Stimulated activated CD4-positive, alpha-beta T cell treated with anti-CD3 and anti-CD28 coated beads, Interleukin-2, amount 100 ng/mL, for 4 hours (primary cell): ENCODE measurements at regions not wholly inside any gene's neighbourhood (a gene's known extent, or its start where the extent isn't known, plus 50 kb on each side); places are given as distances from the start of the nearest gene placed in this dataset.
"Not testable (repeated sequence)": the region's sequence is repeated elsewhere in the genome, so short reads cannot be mapped to it uniquely, and the experiment has no call there.

Experiments used
- DNase-seq: peaks from one replicate; pipeline ENCODE4 v3.0.0-alpha.2; 2020; ENCODE audit warnings: low read depth

DNA sequence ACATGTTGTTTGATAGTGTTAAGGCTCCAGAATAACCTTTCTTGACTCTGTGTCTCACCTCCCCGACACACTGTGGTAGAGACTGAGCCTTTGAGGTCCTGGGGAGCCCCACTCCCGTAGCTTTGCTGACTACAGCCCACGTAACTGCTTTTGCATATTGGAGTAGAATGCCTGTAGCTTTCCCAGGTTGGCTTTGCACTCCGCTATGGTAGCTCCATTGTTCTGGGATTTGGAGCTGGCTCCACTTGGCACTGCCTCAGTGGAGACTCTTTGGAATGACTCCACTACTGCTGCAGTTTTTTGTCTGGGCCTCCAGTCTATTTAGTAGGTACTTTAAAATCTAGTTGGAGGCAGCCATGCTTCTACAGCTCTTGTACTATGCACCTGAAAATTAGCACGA lies 56.2 kb upstream of the ANXA1 start:
- DNase-seq: no peak

DNA sequence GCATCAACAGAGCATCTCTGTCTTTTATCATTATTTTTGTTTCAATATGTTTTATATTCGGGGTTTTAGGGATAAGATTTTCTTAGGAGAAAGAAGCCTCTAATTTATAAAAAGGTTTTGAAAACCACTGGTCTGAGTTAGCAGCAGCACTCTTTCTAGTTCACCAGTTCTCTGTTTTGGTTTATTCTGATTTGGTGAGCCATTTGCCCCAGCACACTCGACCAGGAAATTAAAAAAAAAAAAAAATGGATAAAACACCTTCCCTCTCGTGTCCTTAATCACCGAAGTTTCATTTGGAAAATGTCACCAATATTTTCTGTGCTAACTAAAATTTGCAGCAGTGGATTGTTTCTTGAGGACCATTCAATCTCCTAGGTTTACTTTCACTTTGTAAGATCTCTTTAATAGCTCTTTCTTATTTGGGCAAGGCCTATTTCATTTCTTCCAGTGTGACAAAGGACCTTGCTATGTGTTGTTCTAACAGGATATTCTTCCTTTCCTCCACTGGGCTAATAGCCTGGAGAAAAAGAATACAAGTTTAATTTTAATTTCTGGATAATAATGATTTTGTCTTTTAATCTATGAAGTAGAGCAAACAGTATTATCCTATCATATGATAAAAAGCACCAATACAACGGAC lies 57.8 kb upstream of the ANXA1 start:
- no peak for DNase-seq

GRCh38 chr9:73093016-73093739 lies 58.5 kb upstream of the ANXA1 start:
- DNase-seq: no peak

GRCh38 chr9:73091909-73092308 lies 59.8 kb upstream of the ANXA1 start:
- no peak for DNase-seq

DNA sequence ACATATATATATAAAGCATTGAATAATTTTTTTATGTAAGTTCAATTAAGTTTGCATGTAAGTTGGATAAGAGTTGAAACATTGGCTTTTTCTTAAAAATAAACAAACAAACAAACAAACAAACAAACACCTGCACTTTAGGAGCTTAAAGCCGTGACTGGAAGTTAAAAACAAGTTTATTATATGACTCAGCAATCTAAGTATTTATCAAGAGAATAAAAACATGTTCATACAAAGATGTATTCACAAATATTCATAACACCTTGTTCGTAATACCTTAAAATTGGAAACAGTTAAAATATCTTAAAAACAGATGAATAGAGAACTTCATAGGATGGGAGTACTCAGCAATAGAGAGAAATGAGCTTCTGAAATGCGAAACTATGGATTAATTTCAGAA lies 61.5 kb upstream of the ANXA1 start:
- DNase-seq: no peak

- no peak for DNase-seq
Observed at GRCh38 chr9:73089304-73089985, 62.2 kb upstream of the ANXA1 start.

GRCh38 chr9:73087876-73088275 lies 63.8 kb upstream of the ANXA1 start:
- DNase-seq: not testable (repeated sequence)

GRCh38 chr9:73083519-73083918 lies 68.1 kb upstream of the ANXA1 start:
- no peak for DNase-seq

- no peak for DNase-seq
Observed at GRCh38 chr9:73081979-73082657, 69.5 kb upstream of the ANXA1 start.

DNA sequence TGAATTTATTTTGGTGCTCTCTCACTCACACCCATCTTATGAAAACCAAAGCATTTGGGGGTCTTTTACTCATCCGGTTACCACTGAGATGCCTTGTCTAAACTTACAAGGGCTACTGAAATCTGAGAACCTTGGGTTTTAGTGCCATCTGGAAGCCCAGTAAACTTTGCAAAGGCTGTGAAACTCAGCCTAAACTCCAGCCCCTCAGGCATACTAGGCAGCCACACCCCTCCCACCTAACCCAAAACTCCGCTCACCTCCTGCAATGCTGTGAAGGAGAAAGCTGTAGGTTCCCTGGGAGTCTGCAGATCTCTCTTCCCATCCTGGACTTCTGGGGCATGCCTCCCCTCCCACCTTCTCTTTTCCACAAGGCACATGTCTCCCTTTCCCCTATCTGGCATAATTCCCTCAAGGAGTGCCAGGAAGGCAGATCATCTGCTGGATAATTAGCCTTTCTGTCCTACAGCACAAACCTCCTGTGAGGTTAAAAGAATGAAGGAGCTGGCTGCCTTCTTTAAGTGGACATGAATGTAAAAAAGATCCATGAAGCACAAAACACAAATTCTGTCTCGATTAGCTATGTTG lies 71.5 kb upstream of the ANXA1 start:
- no peak for DNase-seq

DNA sequence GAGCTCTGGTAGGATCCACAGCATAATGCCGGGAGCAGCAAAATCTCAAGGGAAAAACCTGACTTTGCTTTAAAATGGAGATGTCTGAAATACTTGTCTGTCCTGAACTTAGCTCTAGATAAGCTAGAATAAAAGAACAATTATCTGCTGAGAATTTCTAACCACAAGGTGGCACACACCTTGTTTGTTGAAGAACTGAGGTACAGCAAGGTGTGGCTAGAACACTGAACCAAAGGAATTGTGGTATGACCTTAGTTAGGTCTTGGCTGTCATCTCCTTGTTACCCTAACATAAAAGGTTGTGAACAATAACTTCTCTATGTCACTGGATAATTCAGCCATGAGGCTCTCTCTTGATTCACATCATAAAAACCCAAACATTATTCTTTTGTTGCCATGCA lies 72.3 kb upstream of the ANXA1 start:
- no peak for DNase-seq

DNA sequence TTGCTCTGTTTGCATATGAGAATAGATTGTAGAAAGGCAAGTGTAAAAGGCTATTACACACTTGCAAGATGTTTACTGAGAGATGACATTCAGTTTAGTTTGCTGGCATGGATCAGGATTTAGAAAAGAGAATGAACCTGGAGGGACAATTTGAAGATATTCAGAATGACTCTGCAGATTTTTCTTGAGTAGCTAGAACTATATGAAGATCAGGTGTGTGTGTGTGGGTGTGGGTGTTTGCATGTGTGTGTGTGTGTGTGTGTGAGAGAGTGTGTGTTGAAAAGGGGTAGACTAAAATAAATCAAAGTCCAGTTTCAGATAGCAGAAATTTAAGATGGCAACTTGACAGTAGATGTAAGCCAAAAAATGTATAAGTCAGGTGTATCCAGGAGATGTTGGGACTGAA lies 74.0 kb upstream of the ANXA1 start:
- DNase-seq: no peak

- no peak for DNase-seq
Observed at GRCh38 chr9:73076970-73077369, 74.7 kb upstream of the ANXA1 start.

DNA sequence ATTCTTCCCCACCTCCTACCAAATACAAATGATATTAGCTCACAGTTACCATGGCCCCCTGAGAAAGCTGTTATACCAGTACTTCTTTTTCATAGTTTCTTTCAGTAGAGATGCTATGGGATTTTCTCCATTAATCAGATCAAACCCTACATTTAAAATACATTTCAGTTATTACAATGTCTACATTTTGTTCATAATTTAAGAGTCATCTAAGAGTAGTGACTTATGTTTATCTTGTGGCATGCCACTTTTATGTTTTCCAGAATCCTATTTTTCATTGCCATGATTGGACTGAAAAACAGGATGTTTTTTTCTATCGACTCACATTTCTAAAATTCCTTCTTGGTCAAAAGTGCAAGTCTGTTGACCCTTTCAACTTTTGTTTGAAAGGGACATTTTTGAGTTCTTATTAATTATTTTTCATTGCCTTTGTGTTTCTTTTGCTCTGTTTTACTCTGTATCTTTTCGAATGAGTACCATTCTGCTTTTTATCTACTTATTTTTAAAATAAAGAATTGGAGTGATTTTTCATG lies 77.4 kb upstream of the ANXA1 start:
- no peak for DNase-seq

- DNase-seq: no peak
Observed at GRCh38 chr9:73073337-73074175, 78.1 kb upstream of the ANXA1 start.

- DNase-seq: no peak
Observed at GRCh38 chr9:73067074-73067473, 84.6 kb upstream of the ANXA1 start.

- DNase-seq: no peak
Observed at GRCh38 chr9:73065439-73065838, 86.2 kb upstream of the ANXA1 start.

DNA sequence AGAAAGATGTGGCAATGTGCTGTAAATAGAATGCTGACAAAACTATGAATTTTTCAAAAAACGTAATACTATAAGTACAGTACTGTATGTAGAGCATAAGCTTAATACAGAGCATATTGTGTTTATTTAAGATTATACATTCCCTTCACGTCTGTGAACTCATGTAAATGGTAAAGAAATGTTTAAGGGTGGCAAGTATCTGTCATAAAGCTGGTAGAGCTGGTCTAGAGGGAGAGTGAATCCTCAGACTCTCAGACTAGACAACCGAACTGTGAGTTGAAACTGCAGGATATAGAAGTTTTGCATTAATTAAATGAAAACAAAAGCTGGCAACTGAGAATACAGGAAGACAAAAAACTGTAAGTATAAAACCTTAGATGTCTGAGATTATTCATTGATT lies 87.3 kb upstream of the ANXA1 start:
- DNase-seq: no peak

- no peak for DNase-seq
Observed at GRCh38 chr9:73061146-73061545, 90.5 kb upstream of the ANXA1 start.

- no peak for DNase-seq
Observed at GRCh38 chr9:73059247-73059646, 92.4 kb upstream of the ANXA1 start.

GRCh38 chr9:73056245-73056644 lies 95.4 kb upstream of the ANXA1 start:
- DNase-seq: no peak
